SK-N-SH (cell line): ENCODE measurements at regions not wholly inside any gene's neighbourhood (a gene's known extent, or its start where the extent isn't known, plus 50 kb on each side); places are given as distances from the start of the nearest gene placed in this dataset.

Source experiments
- CTCF ChIA-PET: fragments of 300-600, 350-600 bp; formaldehyde crosslinking; extraction: SDS; loops from one replicate; lab custom pipeline; 2021; lab: Yijun Ruan, JAX
- POLR2A ChIA-PET: fragments of 350-600 bp; sonication (Branson Sonifier 250); formaldehyde crosslinking; extraction: SDS; loops from one replicate; lab custom pipeline; 2020; ENCODE audit warnings: antibody characterized with exemption, inconsistent platforms; lab: Yijun Ruan, JAX
- DNase-seq: peaks from one replicate; pipeline ENCODE4 v3.0.0; 2012
- H2AFZ ChIP-seq: fragments of 200-600 bp; sonication (generic); 2 replicates; pipeline ENCODE4 v1.8.1; 2016; ENCODE audit warnings: antibody characterized with exemption, mild to moderate bottlenecking, low read depth
- H3F3A ChIP-seq: fragments of 200-600 bp; sonication (generic); replicated peaks from 2 replicates; pipeline ENCODE3; 2016; ENCODE audit warnings: antibody characterized with exemption, mild to moderate bottlenecking; ENCODE audit not compliant: insufficient read depth
- H3K27ac ChIP-seq, 2 experiments: fragments of 200-500 bp in 1 of 2; fragments of 200-600 bp in 1 of 2; sonication (Bioruptor generic) in 1 of 2; sonication (generic), shearing (Covaris generic) in 1 of 2; 2 replicates each; pipeline versions ENCODE4 v1.5.1 to v1.6.1; 2014 to 2016; ENCODE audit warnings: low read depth in 2 of 2, inconsistent platforms in 1 of 2, low read length in 1 of 2, mild to moderate bottlenecking in 1 of 2, mixed read lengths in 1 of 2
- H3K27me3 ChIP-seq: fragments of 200-600 bp; sonication (generic), shearing (Covaris generic); 2 replicates; pipeline ENCODE4 v1.6.1; 2016; ENCODE audit warnings: mixed run types; ENCODE audit not compliant: insufficient read depth
- H3K36me3 ChIP-seq, 2 experiments: fragments of 200-500 bp in 1 of 2; fragments of 200-600 bp in 1 of 2; sonication (Bioruptor generic) in 1 of 2; sonication (generic) in 1 of 2; replicated peaks in 1 of 2; 2 replicates each; pipeline versions ENCODE3 to v1.5.1; 2014 to 2016; ENCODE audit warnings: low read length in 1 of 2, mild to moderate bottlenecking in 1 of 2; ENCODE audit not compliant: insufficient read depth in 2 of 2, control insufficient read depth in 1 of 2
- H3K4me1 ChIP-seq, 2 experiments: fragments of 200-500 bp in 1 of 2; fragments of 200-600 bp in 1 of 2; sonication (Bioruptor generic) in 1 of 2; sonication (generic), shearing (Covaris generic) in 1 of 2; 2 replicates each; pipeline versions ENCODE4 v1.5.1 to v1.6.1; 2014 to 2016; ENCODE audit warnings: low read depth in 1 of 2, low read length in 1 of 2, mixed run types in 1 of 2; ENCODE audit not compliant: insufficient read depth in 2 of 2, control insufficient read depth in 1 of 2
- H3K4me2 ChIP-seq: fragments of 200-600 bp; sonication (generic), shearing (Covaris generic); 2 replicates; pipeline ENCODE4 v1.6.1; 2017; ENCODE audit warnings: mixed run types
- H3K4me3 ChIP-seq, 2 experiments: fragments of 200-500 bp in 1 of 2; fragments of 200-600 bp in 1 of 2; sonication (Bioruptor generic) in 1 of 2; sonication (generic), shearing (Covaris generic) in 1 of 2; 2 replicates each; pipeline versions ENCODE4 v1.5.1 to v1.8.1; 2014 to 2016; ENCODE audit warnings: low read depth in 2 of 2, inconsistent platforms in 1 of 2, low read length in 1 of 2, mild to moderate bottlenecking in 1 of 2, mixed read lengths in 1 of 2, moderate library complexity in 1 of 2
- H3K79me2 ChIP-seq: fragments of 200-600 bp; sonication (generic); 2 replicates; pipeline ENCODE4 v1.8.1; 2017; ENCODE audit warnings: mild to moderate bottlenecking; ENCODE audit not compliant: insufficient read depth
- H3K9ac ChIP-seq: fragments of 200-600 bp; sonication (generic); 2 replicates; pipeline ENCODE4 v1.6.1; 2017; ENCODE audit warnings: mixed run types
- H3K9me2 ChIP-seq: fragments of 200-600 bp; sonication (generic); 2 replicates; pipeline ENCODE4 v1.6.1; 2017; ENCODE audit warnings: mixed run types
- H3K9me3 ChIP-seq: fragments of 200-600 bp; sonication (generic); 2 replicates; pipeline ENCODE4 v1.6.1; 2017; ENCODE audit warnings: mixed run types, mild to moderate bottlenecking, moderate library complexity
- H4K20me1 ChIP-seq: fragments of 200-600 bp; sonication (generic); 2 replicates; pipeline ENCODE4 v1.6.1; 2017; ENCODE audit warnings: mild to moderate bottlenecking, mixed run types; ENCODE audit not compliant: insufficient read depth
- CHD2 ChIP-seq: fragments of 150-350 bp; IDR thresholded peaks from 2 replicates; pipeline ENCODE4 v1.6.1; 2018; ENCODE audit warnings: low read length; ENCODE audit not compliant: partially characterized antibody
- CTCF ChIP-seq: fragments of 200-600 bp; sonication (generic); IDR thresholded peaks from 2 replicates; pipeline ENCODE4 v1.6.1; 2017; ENCODE audit warnings: antibody characterized with exemption, mild to moderate bottlenecking, moderate library complexity
- ELF1 ChIP-seq: IDR thresholded peaks from 2 replicates; pipeline ENCODE4 v1.4.0; 2012
- EP300 ChIP-seq, 2 experiments: IDR thresholded peaks; 2 replicates each; pipeline versions ENCODE4 v1.4.0 to v1.6.1; 2012; ENCODE audit warnings: borderline replicate concordance in 1 of 2, low read depth in 1 of 2, low read length in 1 of 2
- EZH2phosphoT487 ChIP-seq: fragments of 200-600 bp; sonication (generic); IDR thresholded peaks from 2 replicates; pipeline ENCODE4 v1.6.1; 2017; ENCODE audit warnings: low read depth, mixed run types, mild to moderate bottlenecking, antibody characterized with exemption, moderate library complexity, borderline replicate concordance
- FOXJ3 ChIP-seq: sonication (generic); formaldehyde crosslinking; IDR thresholded peaks from 2 replicates; pipeline ENCODE4 v1.5.1; 2020; ENCODE audit warnings: mild to moderate bottlenecking, missing genetic modification reagents
- GATA2 ChIP-seq: sonication (generic); formaldehyde crosslinking; IDR thresholded peaks from 2 replicates; pipeline ENCODE4 v1.5.0; 2020; ENCODE audit warnings: mild to moderate bottlenecking, missing genetic modification reagents
- JUND ChIP-seq: IDR thresholded peaks from 2 replicates; pipeline ENCODE4 v1.4.0; 2012
- MEF2A ChIP-seq: IDR thresholded peaks from 2 replicates; pipeline ENCODE4 v1.4.0; 2012; ENCODE audit warnings: low read depth, borderline replicate concordance
- MXI1 ChIP-seq: IDR thresholded peaks from 2 replicates; pipeline ENCODE4 v1.6.1; 2012; ENCODE audit warnings: mild to moderate bottlenecking, low read depth, low read length, improper control_type of control experiment
- NFIC ChIP-seq: IDR thresholded peaks from 2 replicates; pipeline ENCODE4 v1.4.0; 2012; ENCODE audit warnings: borderline replicate concordance
- PBX3 ChIP-seq: IDR thresholded peaks from 2 replicates; pipeline ENCODE4; 2012
- POLR2AphosphoS5 ChIP-seq: IDR thresholded peaks from 2 replicates; pipeline ENCODE4 v1.6.1; 2012; ENCODE audit warnings: low read depth, low read length
- RAD21 ChIP-seq: IDR thresholded peaks from 2 replicates; pipeline ENCODE4 v1.6.1; 2012; ENCODE audit warnings: mild to moderate bottlenecking, low read length
- RCOR1 ChIP-seq: fragments of 150-350 bp; IDR thresholded peaks from 2 replicates; pipeline ENCODE4 v1.6.1; 2017; ENCODE audit warnings: antibody characterized with exemption, low read length
- RXRA ChIP-seq: IDR thresholded peaks from 2 replicates; pipeline ENCODE4 v1.4.0; 2012; ENCODE audit warnings: low read depth, mild to moderate bottlenecking, borderline replicate concordance
- SIN3A ChIP-seq: IDR thresholded peaks from 2 replicates; pipeline ENCODE4 v1.6.1; 2012; ENCODE audit warnings: low read depth, mild to moderate bottlenecking, low read length, moderate library complexity, borderline replicate concordance
- SMC3 ChIP-seq: IDR thresholded peaks from 2 replicates; pipeline ENCODE4 v1.6.1; 2012; ENCODE audit warnings: low read depth, low read length, improper control_type of control experiment
- TCF12 ChIP-seq: IDR thresholded peaks from 2 replicates; pipeline ENCODE4 v1.4.0; 2012
- TEAD4 ChIP-seq: IDR thresholded peaks from 2 replicates; pipeline ENCODE4 v1.4.0; 2012; ENCODE audit warnings: mild to moderate bottlenecking, borderline replicate concordance; ENCODE audit not compliant: insufficient read depth
- USF2 ChIP-seq: fragments of 150-350 bp; IDR thresholded peaks from 2 replicates; pipeline ENCODE4 v1.6.1; 2017; ENCODE audit warnings: antibody characterized with exemption, low read length, low read depth, borderline replicate concordance
- YY1 ChIP-seq: IDR thresholded peaks from 2 replicates; pipeline ENCODE4 v1.4.0; 2012; ENCODE audit warnings: low read depth, mild to moderate bottlenecking
- ZBTB33 ChIP-seq: IDR thresholded peaks from 2 replicates; pipeline ENCODE4 v1.4.0; 2012; ENCODE audit warnings: low read depth, borderline replicate concordance
- WGBS: methylation state at CpG from one replicate; pipeline ENCODE4 v1.1.6; 2017; ENCODE audit warnings: low lambda C conversion rate; 5-methylcytosine and 5-hydroxymethylcytosine counted together

- no peak for DNase-seq
- no peaks in the 10 kb centered on the region for H3K9me3 ChIP-seq
- ChIA-PET CTCF (no interaction called here), POLR2A (no interaction called here)
- no peak overlapping the region for H3K4me3 ChIP-seq
- no peaks in the 10 kb centered on the region for H4K20me1 ChIP-seq
- no peaks in the 10 kb centered on the region for H3K4me1 ChIP-seq
- H3F3A ChIP-seq = no peaks in the 10 kb centered on the region
- H3K27me3 ChIP-seq = no peaks in the 10 kb centered on the region
- no peak for TF ChIP-seq ELF1
- TF ChIP-seq SMC3 = no peak
- no peak for TF ChIP-seq RAD21
- no peak for TF ChIP-seq TEAD4
- no peak for TF ChIP-seq YY1
- TF ChIP-seq CTCF = no peak
- TF ChIP-seq FOXJ3 (CRISPR knock-in tag) = no peak
- TF ChIP-seq USF2 = no peak
- TF ChIP-seq JUND = no peak
- no peak for TF ChIP-seq MEF2A
- no peak for TF ChIP-seq GATA2
- no peak for TF ChIP-seq RXRA
- no peak for TF ChIP-seq RCOR1
- no peak for TF ChIP-seq TCF12
- no peak for TF ChIP-seq EP300 (IDR thresholded peaks at IDR 0.05; ENCODE audit: borderline replicate concordance in 1 of 2, low read depth in 1 of 2, low read length in 1 of 2)
- no peak for TF ChIP-seq NFIC
- no peak for TF ChIP-seq MXI1
- H2AFZ ChIP-seq = no peak overlapping the region
- no CpG with 5 or more reads among the region's 1 CpG for WGBS
- H3K36me3 ChIP-seq = no peaks in the 10 kb centered on the region
- H3K9me2 ChIP-seq = no peaks in the 10 kb centered on the region
- no peak overlapping the region for H3K9ac ChIP-seq
- no peaks in the 10 kb centered on the region for H3K79me2 ChIP-seq
- H3K27ac ChIP-seq = no peak overlapping the region
- H3K4me2 ChIP-seq = no peak overlapping the region
These were observed 66.1 kb upstream of the ZNF827 start for GRCh38 chr4:146004730-146005129.

GRCh38 chr4:145988628-145989027 lies 50.0 kb upstream of the ZNF827 start:
- Histone ChIP-seq H3K9ac (no peak overlapping the region), H3K9me3 (no peaks in the 10 kb centered on the region), H3F3A (no peaks in the 10 kb centered on the region), H4K20me1 (no peaks in the 10 kb centered on the region), H3K9me2 (no peaks in the 10 kb centered on the region), H3K27me3 (no peaks in the 10 kb centered on the region), H3K4me1 (no peaks in the 10 kb centered on the region), H2AFZ (no peak overlapping the region), H3K79me2 (no peaks in the 10 kb centered on the region), H3K27ac (no peak overlapping the region), H3K4me3 (no peak overlapping the region), H3K36me3 (no peaks in the 10 kb centered on the region), H3K4me2 (no peak overlapping the region)
- WGBS = 53% methylated on average over 2 of the region's 2 CpGs
- DNase-seq = no peak
- POLR2A ChIA-PET = no interaction called here
- CTCF ChIA-PET = no interaction called here
- TF ChIP-seq POLR2AphosphoS5 (no peak), CTCF (no peak), EP300 (IDR thresholded peaks at IDR 0.05; ENCODE audit: borderline replicate concordance in 1 of 2, low read depth in 1 of 2, low read length in 1 of 2) (no peak), ZBTB33 (no peak), RXRA (no peak), CHD2 (no peak), SMC3 (no peak), EZH2phosphoT487 (no peak), SIN3A (no peak), JUND (no peak), RAD21 (no peak), PBX3 (no peak)
